Keratinocyte (primary cell): ENCODE measurements at regions not wholly inside any gene's neighbourhood (a gene's known extent, or its start where the extent isn't known, plus 50 kb on each side); places are given as distances from the start of the nearest gene placed in this dataset.

Source experiments
- DNase-seq: peaks from one replicate; pipeline ENCODE4 v3.0.0-alpha.2; 2011; ENCODE audit warnings: low read depth, missing footprints, low spot score
- FAIRE-seq: peaks from 2 replicates; lab custom pipeline; 2011; peaks lifted over from hg19 to GRCh38; lab: Jason Lieb, UNC
- H2AFZ ChIP-seq: 2 replicates; pipeline ENCODE4 v1.6.0; 2012; ENCODE audit warnings: low read length, control low read depth, inconsistent platforms; ENCODE audit not compliant: control insufficient read depth
- H3K27ac ChIP-seq: 2 replicates; pipeline ENCODE4 v1.5.1; 2011; ENCODE audit warnings: low read length; ENCODE audit not compliant: control insufficient read depth, insufficient read depth
- H3K27me3 ChIP-seq: 3 replicates; pipeline ENCODE4 v1.6.0; 2011; ENCODE audit warnings: low read length; ENCODE audit not compliant: control insufficient read depth, insufficient read depth; ENCODE audit errors: extremely low read depth
- H3K36me3 ChIP-seq, 2 experiments: 2 replicates in 1 of 2; 3 replicates in 1 of 2; pipeline ENCODE4 v1.5.1; 2011; ENCODE audit warnings: low read length in 2 of 2, mild to moderate bottlenecking in 1 of 2; ENCODE audit not compliant: control insufficient read depth in 2 of 2, insufficient read depth in 2 of 2; ENCODE audit errors: extremely low read depth in 1 of 2
- H3K4me1 ChIP-seq: 3 replicates; pipeline ENCODE4 v1.5.1; 2011; ENCODE audit warnings: low read length; ENCODE audit not compliant: control insufficient read depth, insufficient read depth; ENCODE audit errors: extremely low read depth
- H3K4me2 ChIP-seq: 3 replicates; pipeline ENCODE4 v1.6.0; 2011; ENCODE audit warnings: low read depth, low read length; ENCODE audit not compliant: control insufficient read depth, insufficient read depth; ENCODE audit errors: extremely low read depth
- H3K4me3 ChIP-seq, 3 experiments: fragments of 200-600 bp in 1 of 3; sonication (generic) in 1 of 3; 2 replicates in 2 of 3; 3 replicates in 1 of 3; pipeline ENCODE4 v1.5.1; 2011 to 2016; ENCODE audit warnings: low read length in 3 of 3, mild to moderate bottlenecking in 3 of 3, control low read depth in 2 of 3, inconsistent platforms in 1 of 3, low read depth in 1 of 3, mixed read lengths in 1 of 3, mixed run types in 1 of 3, moderate library complexity in 1 of 3; ENCODE audit not compliant: control insufficient read depth in 2 of 3, insufficient read depth in 2 of 3; ENCODE audit errors: extremely low read depth in 1 of 3
- H3K79me2 ChIP-seq: 2 replicates; pipeline ENCODE4 v1.6.0; 2012; ENCODE audit warnings: low read length; ENCODE audit not compliant: control insufficient read depth, insufficient read depth
- H3K9ac ChIP-seq: 3 replicates; pipeline ENCODE4 v1.6.0; 2011; ENCODE audit warnings: low read length; ENCODE audit not compliant: control insufficient read depth, insufficient read depth; ENCODE audit errors: extremely low read depth
- H3K9me1 ChIP-seq: 3 replicates; pipeline ENCODE4 v1.6.0; 2011; ENCODE audit warnings: low read length; ENCODE audit not compliant: control insufficient read depth, insufficient read depth; ENCODE audit errors: extremely low read depth
- H3K9me3 ChIP-seq: 2 replicates; pipeline ENCODE4 v1.5.1; 2012; ENCODE audit warnings: low read depth, low read length; ENCODE audit not compliant: control insufficient read depth
- H4K20me1 ChIP-seq: 3 replicates; pipeline ENCODE4 v1.6.0; 2011; ENCODE audit warnings: low read length; ENCODE audit not compliant: control insufficient read depth, insufficient read depth; ENCODE audit errors: extremely low read depth
- EZH2 ChIP-seq: IDR thresholded peaks from one replicate; pipeline ENCODE4 v1.6.1; 2012; ENCODE audit warnings: inconsistent platforms, mild to moderate bottlenecking, low read length, moderate library complexity
- dilution Hi-C: fragments of 300-500 bp; cut with MboI; formaldehyde crosslinking; loops from one replicate; pipeline ENCODE4 v1.7.0; 2020; ENCODE audit warnings: low sequenced_read_pairs; ENCODE audit not compliant: extremely low pct_ligation_motif_present
- TF ChIP-seq, protein P1 (sequence below), 3 experiments: IDR thresholded peaks in 1 of 3; conservative IDR thresholded peaks in 1 of 3; optimal IDR thresholded peaks in 1 of 3; 2 replicates in 2 of 3; 3 replicates in 1 of 3; pipeline versions ENCODE3 to v1.5.1; 2011; ENCODE audit warnings: low read length in 3 of 3, mild to moderate bottlenecking in 3 of 3, moderate library complexity in 2 of 3, control low read depth in 1 of 3, inconsistent platforms in 1 of 3; ENCODE audit not compliant: insufficient read depth in 2 of 3; ENCODE audit errors: extremely low read depth in 1 of 3

DNA sequence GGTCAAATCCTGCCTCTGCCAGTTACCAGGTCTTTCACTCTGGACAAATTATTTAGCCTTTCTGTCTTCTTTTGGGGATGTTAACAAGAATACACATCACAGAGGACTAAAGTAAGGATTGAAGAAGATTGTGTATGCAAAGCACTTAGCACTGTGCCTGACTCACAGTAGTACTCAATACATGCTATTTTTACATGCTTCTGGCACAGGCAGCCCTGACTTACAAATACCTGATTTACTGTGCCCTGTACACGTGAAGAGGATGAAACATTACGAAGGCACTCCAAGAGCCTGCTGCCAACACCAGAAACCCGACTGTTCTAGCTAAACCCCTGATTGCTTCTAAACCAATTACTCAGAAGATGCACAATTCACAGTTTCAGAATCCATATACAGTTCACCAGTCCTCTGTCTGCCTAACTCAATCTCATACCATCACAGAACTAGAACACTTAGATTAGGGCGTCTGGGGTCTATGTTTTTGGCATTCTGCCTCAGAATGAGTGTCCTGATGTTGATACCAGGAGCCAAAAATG, 300.9 kb upstream of the DDI1 start:
- Histone ChIP-seq H3K36me3 (no peaks in the 10 kb centered on the region), H3K9me1 (no peaks in the 10 kb centered on the region), H3K4me3 (no peak overlapping the region), H3K4me1 (no peaks in the 10 kb centered on the region), H3K9me3 (no peaks in the 10 kb centered on the region), H2AFZ (no peak overlapping the region), H4K20me1 (no peaks in the 10 kb centered on the region), H3K27ac (no peak overlapping the region), H3K27me3 (no peaks in the 10 kb centered on the region), H3K4me2 (no peak overlapping the region), H3K9ac (no peak overlapping the region), H3K79me2 (no peaks in the 10 kb centered on the region)
- TF ChIP-seq EZH2, result no peak
- TF ChIP-seq, protein P1, sequence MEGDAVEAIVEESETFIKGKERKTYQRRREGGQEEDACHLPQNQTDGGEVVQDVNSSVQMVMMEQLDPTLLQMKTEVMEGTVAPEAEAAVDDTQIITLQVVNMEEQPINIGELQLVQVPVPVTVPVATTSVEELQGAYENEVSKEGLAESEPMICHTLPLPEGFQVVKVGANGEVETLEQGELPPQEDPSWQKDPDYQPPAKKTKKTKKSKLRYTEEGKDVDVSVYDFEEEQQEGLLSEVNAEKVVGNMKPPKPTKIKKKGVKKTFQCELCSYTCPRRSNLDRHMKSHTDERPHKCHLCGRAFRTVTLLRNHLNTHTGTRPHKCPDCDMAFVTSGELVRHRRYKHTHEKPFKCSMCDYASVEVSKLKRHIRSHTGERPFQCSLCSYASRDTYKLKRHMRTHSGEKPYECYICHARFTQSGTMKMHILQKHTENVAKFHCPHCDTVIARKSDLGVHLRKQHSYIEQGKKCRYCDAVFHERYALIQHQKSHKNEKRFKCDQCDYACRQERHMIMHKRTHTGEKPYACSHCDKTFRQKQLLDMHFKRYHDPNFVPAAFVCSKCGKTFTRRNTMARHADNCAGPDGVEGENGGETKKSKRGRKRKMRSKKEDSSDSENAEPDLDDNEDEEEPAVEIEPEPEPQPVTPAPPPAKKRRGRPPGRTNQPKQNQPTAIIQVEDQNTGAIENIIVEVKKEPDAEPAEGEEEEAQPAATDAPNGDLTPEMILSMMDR (optimal IDR thresholded peaks at IDR 0.05 in 1 of 3, IDR thresholded peaks at IDR 0.05 in 1 of 3, conservative IDR thresholded peaks at IDR 0.05 in 1 of 3; ENCODE audit: extremely low read depth in 1 of 3, insufficient read depth in 2 of 3, low read length in 3 of 3), result no peak
- DNase-seq (no peak), FAIRE-seq (no peak)
- dilution Hi-C loops, result no loop called here

DNA sequence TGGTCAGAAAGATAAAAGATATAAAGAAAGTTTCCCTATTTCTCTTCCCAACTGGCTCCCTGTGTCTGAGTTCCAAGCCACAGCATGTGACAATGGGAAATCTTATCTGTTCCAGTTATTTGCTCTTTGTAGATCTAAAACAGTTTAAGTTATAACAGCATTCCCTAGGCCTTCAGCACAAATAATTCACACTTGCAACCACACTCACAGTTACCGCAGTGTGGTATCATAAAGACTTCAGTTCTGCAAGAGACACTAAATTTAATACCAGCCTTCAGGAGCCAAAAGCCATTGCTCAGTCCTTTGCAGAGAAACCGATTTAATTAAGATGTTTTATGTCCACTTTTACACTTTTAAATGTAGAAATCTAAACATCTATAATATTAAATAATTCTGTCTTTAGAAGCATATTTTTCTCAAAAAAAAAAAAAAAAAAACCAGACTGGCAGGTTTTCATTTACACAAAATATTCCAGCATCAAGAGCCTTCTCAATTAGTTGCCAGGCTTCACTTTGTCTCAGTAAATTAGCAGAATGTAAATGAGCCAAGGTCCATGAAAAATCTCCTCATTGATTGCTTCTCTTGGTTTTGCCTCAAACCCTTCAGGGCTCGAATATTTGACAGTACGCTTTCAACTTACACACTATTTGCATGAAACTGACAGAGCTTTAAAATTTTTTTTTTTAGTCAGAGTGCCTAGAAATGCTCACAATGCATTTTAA, 300.0 kb upstream of the DDI1 start:
- FAIRE-seq, result no peak
- no peaks in the 10 kb centered on the region for H3K4me1 ChIP-seq
- H3K4me3 ChIP-seq, result no peak overlapping the region
- H3K4me2 ChIP-seq, result no peak overlapping the region
- H4K20me1 ChIP-seq, result no peaks in the 10 kb centered on the region
- H2AFZ ChIP-seq, result no peak overlapping the region
- TF ChIP-seq, protein P1 (optimal IDR thresholded peaks at IDR 0.05 in 1 of 3, IDR thresholded peaks at IDR 0.05 in 1 of 3, conservative IDR thresholded peaks at IDR 0.05 in 1 of 3; ENCODE audit: extremely low read depth in 1 of 3, insufficient read depth in 2 of 3, low read length in 3 of 3), result no peak
- TF ChIP-seq EZH2, result no peak
- H3K9me1 ChIP-seq, result no peaks in the 10 kb centered on the region
- no peaks in the 10 kb centered on the region for H3K79me2 ChIP-seq
- no peaks in the 10 kb centered on the region for H3K36me3 ChIP-seq
- H3K9me3 ChIP-seq, result no peaks in the 10 kb centered on the region
- H3K27ac ChIP-seq, result no peak overlapping the region
- dilution Hi-C loops, result no loop called here
- no peak for DNase-seq
- no peak overlapping the region for H3K9ac ChIP-seq
- H3K27me3 ChIP-seq, result no peaks in the 10 kb centered on the region
